Thyroid gland (tissue), 4 donors: ENCODE measurements at regions not wholly inside any gene's neighbourhood (a gene's known extent, or its start where the extent isn't known, plus 50 kb on each side); places are given as distances from the start of the nearest gene placed in this dataset.

ENCODE experiments used
- CTCF ChIP-seq, 6 experiments: fragments of 200-600 bp in 3 of 6; fragments of 450-650 bp in 3 of 6; sonication (generic) in 3 of 6; IDR thresholded peaks; one replicate each; pipeline ENCODE4 v1.5.1; 2016 to 2019; ENCODE audit warnings: antibody characterized with exemption in 6 of 6, mild to moderate bottlenecking in 2 of 6, inconsistent platforms in 1 of 6, moderate library complexity in 1 of 6
- POLR2A ChIP-seq, 2 donors: fragments of 450-650 bp; IDR thresholded peaks; one replicate each; pipeline ENCODE4 v1.6.1; 2017; ENCODE audit warnings: antibody characterized with exemption in 2 of 2, mild to moderate bottlenecking in 2 of 2, moderate library complexity in 1 of 2

DNA sequence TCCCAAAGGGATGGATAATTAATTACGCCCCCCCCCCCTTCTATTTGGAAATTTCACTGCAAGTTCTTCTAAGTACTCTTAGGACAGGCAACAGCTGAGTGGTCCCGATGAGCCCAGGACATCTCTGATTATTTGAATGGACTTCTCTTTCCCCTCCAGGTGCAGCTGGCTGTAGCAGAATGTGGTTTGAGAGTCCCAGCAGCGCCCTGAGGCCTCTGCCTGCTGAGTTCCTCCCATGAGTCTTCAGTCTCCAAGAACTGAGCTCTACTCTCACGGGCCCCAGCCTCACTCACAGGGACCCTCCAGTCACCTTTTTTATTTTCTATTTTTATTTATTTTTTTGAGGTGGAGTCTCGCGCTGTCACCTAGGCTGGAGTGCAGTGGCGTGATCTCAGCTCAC is 63.6 kb upstream of the SFMBT2 start:
- no peak for TF ChIP-seq CTCF (IDR thresholded peaks at IDR 0.05)
- no peak for TF ChIP-seq POLR2A (IDR thresholded peaks at IDR 0.05)
